Breast epithelium (tissue), 4 donors: ENCODE measurements at regions not wholly inside any gene's neighbourhood (a gene's known extent, or its start where the extent isn't known, plus 50 kb on each side); places are given as distances from the start of the nearest gene placed in this dataset.
"Not testable (repeated sequence)": the region's sequence is repeated elsewhere in the genome, so short reads cannot be mapped to it uniquely, and the experiment has no call there.

Experiments
- DNase-seq, 2 donors: peaks; one replicate each; pipeline ENCODE4 v3.0.0-alpha.2; 2019; ENCODE audit warnings: low spot score in 2 of 2
- H3K27ac ChIP-seq, 2 donors: fragments of 200-600 bp; sonication (generic) in 1 of 2; one replicate each; pipeline ENCODE4 v1.5.1; 2016 to 2019; ENCODE audit warnings: mild to moderate bottlenecking in 1 of 2
- H3K27me3 ChIP-seq, 2 donors: fragments of 200-600 bp; sonication (generic) in 1 of 2; one replicate each; pipeline versions ENCODE4 v1.5.1 to v1.6.0; 2017 to 2019; ENCODE audit warnings: control low read depth in 1 of 2, mild to moderate bottlenecking in 1 of 2
- H3K36me3 ChIP-seq: fragments of 200-600 bp; one replicate; pipeline ENCODE4 v1.5.1; 2019
- H3K4me1 ChIP-seq, 2 donors: fragments of 200-600 bp; sonication (generic); one replicate each; pipeline ENCODE4 v1.5.1; 2016 to 2019; ENCODE audit warnings: control low read depth in 1 of 2
- H3K4me3 ChIP-seq, 3 donors: fragments of 200-600 bp; sonication (generic); 1 replicate in 2 of 3; 2 replicates in 1 of 3; pipeline ENCODE4 v1.5.1; 2016 to 2019; ENCODE audit warnings: mild to moderate bottlenecking in 3 of 3, moderate library complexity in 2 of 3
- H3K9me3 ChIP-seq, 2 donors: fragments of 200-600 bp; sonication (generic) in 1 of 2; one replicate each; pipeline ENCODE4 v1.5.1; 2016 to 2019; ENCODE audit warnings: control low read depth in 1 of 2
- CTCF ChIP-seq, 3 donors: fragments of 450-650 bp; IDR thresholded peaks; one replicate each; pipeline ENCODE4 v1.5.1; 2016 to 2017; ENCODE audit warnings: antibody characterized with exemption in 3 of 3, mild to moderate bottlenecking in 3 of 3, moderate library complexity in 3 of 3
- POLR2A ChIP-seq: fragments of 450-650 bp; IDR thresholded peaks from one replicate; pipeline ENCODE4 v1.6.1; 2016; ENCODE audit warnings: antibody characterized with exemption, mild to moderate bottlenecking, moderate library complexity
- POLR2AphosphoS5 ChIP-seq, 3 donors: sonication (generic); formaldehyde crosslinking; IDR thresholded peaks; one replicate each; pipeline ENCODE4 v1.6.1; 2017; ENCODE audit warnings: antibody characterized with exemption in 3 of 3
- intact Hi-C: fragments of 100-400 bp; cut with DNase I; formaldehyde crosslinking; loops from one replicate; pipeline ENCODE4 v1.15.1; 2023; ENCODE audit warnings: low total_unique reads

- Histone ChIP-seq H3K9me3 (no peaks in the 10 kb centered on the region), H3K27ac (no peak overlapping the region), H3K4me1 (no peaks in the 10 kb centered on the region)
Measured at GRCh38 chr2:180823546-180824141, 156.8 kb upstream of the UBE2E3 start.

DNA sequence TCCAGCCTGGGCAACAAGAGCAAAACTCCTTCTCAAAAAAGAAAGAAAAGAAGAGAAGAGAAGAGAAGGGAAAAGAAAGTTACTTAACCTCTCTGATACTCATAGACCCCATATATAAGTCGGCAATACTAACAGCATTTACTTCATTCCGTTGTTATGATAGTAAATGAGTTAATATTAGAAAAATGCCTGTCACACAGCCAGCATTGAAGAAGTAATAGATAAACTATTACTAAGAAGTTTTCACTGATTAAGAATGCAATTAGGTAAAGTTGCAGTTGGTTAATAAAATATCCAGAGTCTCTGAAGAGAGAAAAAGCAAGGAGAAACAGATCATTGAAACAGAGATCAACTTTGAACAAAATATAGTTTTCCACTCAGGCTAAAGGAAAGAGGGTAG lies 161.3 kb upstream of the UBE2E3 start:
- Histone ChIP-seq H3K9me3 (peaks cover 0 to 9% of the 10 kb centered on the region in 2 donors), H3K27me3 (no peaks in the 10 kb centered on the region), H3K27ac (no peak overlapping the region), H3K4me3 (no peak overlapping the region), H3K4me1 (no peaks in the 10 kb centered on the region), H3K36me3 (no peaks in the 10 kb centered on the region)
- DNase-seq: no peak
- no peak for TF ChIP-seq POLR2AphosphoS5 (IDR thresholded peaks at IDR 0.05)
- no peak for TF ChIP-seq POLR2A
- no peak for TF ChIP-seq CTCF (IDR thresholded peaks at IDR 0.05)
- intact Hi-C loops: no loop called here

More at GRCh38 chr2:180823546-180824141, 156.8 kb upstream of the UBE2E3 start:
- TF ChIP-seq POLR2A (no peak), POLR2AphosphoS5 (IDR thresholded peaks at IDR 0.05) (no peak), CTCF (IDR thresholded peaks at IDR 0.05) (no peak)
- Histone ChIP-seq H3K4me3 (no peak overlapping the region), H3K27me3 (no peaks in the 10 kb centered on the region), H3K36me3 (no peaks in the 10 kb centered on the region)
- intact Hi-C loops: no loop called here
- DNase-seq: no peak

GRCh38 chr2:180818700-180819099 lies 161.7 kb upstream of the UBE2E3 start:
- H3K9me3 ChIP-seq, H3K36me3 ChIP-seq, intact Hi-C loops, H3K27ac ChIP-seq, H3K27me3 ChIP-seq, DNase-seq, H3K4me3 ChIP-seq, H3K4me1 ChIP-seq: not testable (repeated sequence)

- Histone ChIP-seq H3K27me3 (no peaks in the 10 kb centered on the region), H3K4me3 (no peak overlapping the region), H3K36me3 (no peaks in the 10 kb centered on the region), H3K9me3 (no peaks in the 10 kb centered on the region), H3K4me1 (no peaks in the 10 kb centered on the region), H3K27ac (no peak overlapping the region)
- TF ChIP-seq CTCF (IDR thresholded peaks at IDR 0.05) (no peak), POLR2A (no peak), POLR2AphosphoS5 (IDR thresholded peaks at IDR 0.05) (no peak)
- no peak for DNase-seq
- intact Hi-C loops: no loop called here
Measured at GRCh38 chr2:180799141-180799540, 181.3 kb upstream of the UBE2E3 start.

- TF ChIP-seq CTCF (IDR thresholded peaks at IDR 0.05) (no peak), POLR2AphosphoS5 (IDR thresholded peaks at IDR 0.05) (no peak), POLR2A (no peak)
- no peak overlapping the region for H3K27ac ChIP-seq
- H3K9me3 ChIP-seq: no peaks in the 10 kb centered on the region
- no peaks in the 10 kb centered on the region for H3K4me1 ChIP-seq
- H3K27me3 ChIP-seq: no peaks in the 10 kb centered on the region
- H3K4me3 ChIP-seq: no peak overlapping the region
- DNase-seq: no peak
- H3K36me3 ChIP-seq: no peaks in the 10 kb centered on the region
- intact Hi-C loops: no loop called here
Measured at GRCh38 chr2:180790891-180791290, 189.5 kb upstream of the UBE2E3 start.

- Histone ChIP-seq H3K4me3 (no peak overlapping the region), H3K9me3 (no peaks in the 10 kb centered on the region), H3K4me1 (no peaks in the 10 kb centered on the region), H3K27me3 (no peaks in the 10 kb centered on the region), H3K36me3 (no peaks in the 10 kb centered on the region), H3K27ac (no peak overlapping the region)
- intact Hi-C loops: no loop called here
- TF ChIP-seq POLR2A (no peak), POLR2AphosphoS5 (IDR thresholded peaks at IDR 0.05) (no peak), CTCF (IDR thresholded peaks at IDR 0.05) (no peak)
- DNase-seq: no peak
Measured at GRCh38 chr2:180787330-180787729, 193.1 kb upstream of the UBE2E3 start.
